ENCODE measurements at regions not wholly inside any gene's neighbourhood (a gene's known extent, or its start where the extent isn't known, plus 50 kb on each side); places are given as distances from the start of the nearest gene placed in this dataset.

- TF ChIP-seq CTCF (conservative IDR thresholded peaks at IDR 0.05; ENCODE audit: low read depth in 2 of 2) (no peak), EZH2 (IDR thresholded peaks at IDR 0.05; ENCODE audit: low read depth, unreplicated experiment) (no peak), JUNB (IDR thresholded peaks at IDR 0.05; ENCODE audit: unreplicated experiment) (no peak), CREB1 (CRISPR knock-in tag; IDR thresholded peaks at IDR 0.05; ENCODE audit: low read depth) (no peak)
These were observed 750.0 kb downstream of the EFNB2 start for GRCh38 chr13:105785436-105785835.

Data from GM23338 (cell line).